ENCODE measurements at regions not wholly inside any gene's neighbourhood (a gene's known extent, or its start where the extent isn't known, plus 50 kb on each side); places are given as distances from the start of the nearest gene placed in this dataset.

DNA sequence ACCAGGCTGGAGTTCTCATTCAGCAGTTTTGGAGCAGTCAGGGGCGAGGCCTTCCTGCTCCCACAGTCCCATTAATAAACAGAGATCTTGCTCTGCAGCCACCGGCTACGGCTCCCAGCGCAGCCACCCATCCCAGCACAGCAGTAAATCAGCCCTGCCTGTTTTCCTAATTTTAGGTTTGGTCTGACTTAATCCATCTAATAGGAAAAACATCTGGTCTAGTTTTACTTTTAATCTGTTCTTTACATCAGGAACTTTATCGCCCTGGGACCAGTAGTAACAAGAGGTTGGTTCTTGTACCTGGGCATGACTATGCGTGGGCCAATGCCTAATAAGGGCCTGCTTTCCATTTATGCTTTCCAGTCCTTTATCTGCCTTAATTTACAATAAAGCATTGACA, 264.0 kb upstream of the DPH6 start:
- DNase-seq (ENCODE audit: low read depth), result no peak
- no peaks in the 10 kb centered on the region for H3K36me3 ChIP-seq (ENCODE audit: control insufficient read depth, insufficient read depth, low read length)
- TF ChIP-seq, protein P1, sequence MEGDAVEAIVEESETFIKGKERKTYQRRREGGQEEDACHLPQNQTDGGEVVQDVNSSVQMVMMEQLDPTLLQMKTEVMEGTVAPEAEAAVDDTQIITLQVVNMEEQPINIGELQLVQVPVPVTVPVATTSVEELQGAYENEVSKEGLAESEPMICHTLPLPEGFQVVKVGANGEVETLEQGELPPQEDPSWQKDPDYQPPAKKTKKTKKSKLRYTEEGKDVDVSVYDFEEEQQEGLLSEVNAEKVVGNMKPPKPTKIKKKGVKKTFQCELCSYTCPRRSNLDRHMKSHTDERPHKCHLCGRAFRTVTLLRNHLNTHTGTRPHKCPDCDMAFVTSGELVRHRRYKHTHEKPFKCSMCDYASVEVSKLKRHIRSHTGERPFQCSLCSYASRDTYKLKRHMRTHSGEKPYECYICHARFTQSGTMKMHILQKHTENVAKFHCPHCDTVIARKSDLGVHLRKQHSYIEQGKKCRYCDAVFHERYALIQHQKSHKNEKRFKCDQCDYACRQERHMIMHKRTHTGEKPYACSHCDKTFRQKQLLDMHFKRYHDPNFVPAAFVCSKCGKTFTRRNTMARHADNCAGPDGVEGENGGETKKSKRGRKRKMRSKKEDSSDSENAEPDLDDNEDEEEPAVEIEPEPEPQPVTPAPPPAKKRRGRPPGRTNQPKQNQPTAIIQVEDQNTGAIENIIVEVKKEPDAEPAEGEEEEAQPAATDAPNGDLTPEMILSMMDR (IDR thresholded peaks at IDR 0.05; ENCODE audit: insufficient read depth, low read length, poor library complexity, severe bottlenecking), result no peak
- no peak overlapping the region for H3K4me3 ChIP-seq (ENCODE audit: low read depth, low read length)
- H3K27me3 ChIP-seq (ENCODE audit: control insufficient read depth, insufficient read depth, low read length), result no peaks in the 10 kb centered on the region

DNA sequence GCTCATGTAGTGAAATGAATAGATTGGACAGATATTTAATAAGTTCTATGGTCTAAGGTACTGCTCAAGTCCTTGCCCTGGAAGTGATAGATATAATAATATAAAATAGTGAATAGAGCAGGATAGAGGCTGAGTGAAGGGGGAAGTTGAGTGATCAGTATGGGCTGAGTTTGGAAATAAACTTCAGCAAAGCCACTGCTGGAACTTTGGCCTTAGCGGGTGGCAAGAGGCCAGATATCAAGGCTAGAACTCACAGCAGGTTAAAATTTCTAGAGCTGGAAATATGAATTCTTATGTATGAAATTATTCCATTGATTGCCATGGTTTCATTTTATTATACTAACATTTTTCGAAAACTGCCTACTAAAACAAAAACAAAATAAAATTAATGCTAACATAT, 267.6 kb upstream of the DPH6 start:
- Histone ChIP-seq H3K4me3 (ENCODE audit: low read depth, low read length) (no peak overlapping the region), H3K36me3 (ENCODE audit: control insufficient read depth, insufficient read depth, low read length) (no peaks in the 10 kb centered on the region), H3K27me3 (ENCODE audit: control insufficient read depth, insufficient read depth, low read length) (no peaks in the 10 kb centered on the region)
- DNase-seq (ENCODE audit: low read depth), result no peak
- TF ChIP-seq, protein P1 (IDR thresholded peaks at IDR 0.05; ENCODE audit: insufficient read depth, low read length, poor library complexity, severe bottlenecking), result no peak

DNA sequence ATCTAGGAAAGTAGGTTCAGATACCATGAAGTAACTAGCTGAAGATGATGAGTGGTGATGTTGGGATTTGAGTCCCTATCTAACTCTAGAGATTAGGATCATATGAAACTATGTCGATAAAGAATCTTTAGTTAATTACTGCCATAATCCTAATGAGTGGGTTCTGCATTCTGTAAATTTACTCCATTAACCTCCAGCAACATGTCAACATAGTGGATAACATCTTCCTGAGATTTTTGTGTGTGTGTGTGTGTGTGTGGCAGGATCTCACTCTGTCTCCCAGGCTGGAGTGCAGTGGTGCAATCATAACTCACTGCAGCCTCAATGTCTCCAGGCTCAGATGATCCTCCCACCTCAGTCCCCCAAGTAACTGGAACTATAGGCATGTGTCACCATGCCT, 272.9 kb upstream of the DPH6 start:
- TF ChIP-seq, protein P1 (IDR thresholded peaks at IDR 0.05; ENCODE audit: insufficient read depth, low read length, poor library complexity, severe bottlenecking), result no peak
- no peak for DNase-seq (ENCODE audit: low read depth)
- no peaks in the 10 kb centered on the region for H3K36me3 ChIP-seq (ENCODE audit: control insufficient read depth, insufficient read depth, low read length)
- H3K27me3 ChIP-seq (ENCODE audit: control insufficient read depth, insufficient read depth, low read length), result no peaks in the 10 kb centered on the region
- no peak overlapping the region for H3K4me3 ChIP-seq (ENCODE audit: low read depth, low read length)

DNA sequence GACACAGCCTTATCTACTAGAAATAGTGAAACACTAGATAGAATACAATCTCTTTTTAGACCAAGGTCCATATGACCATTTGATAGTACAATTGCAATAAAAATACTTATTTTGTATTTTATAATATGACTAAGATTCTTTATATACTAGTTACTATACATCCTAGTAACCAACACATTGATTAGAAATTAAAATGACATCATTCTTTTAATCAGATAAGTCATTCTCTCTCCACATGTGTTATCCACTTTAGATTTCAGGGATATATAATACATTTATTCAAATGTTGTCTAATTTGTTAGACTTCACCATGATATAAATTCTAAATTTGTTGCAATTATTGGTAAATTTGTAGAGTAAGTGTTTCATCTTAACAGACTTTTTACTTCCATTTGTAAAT, 276.2 kb upstream of the DPH6 start:
- TF ChIP-seq, protein P1 (IDR thresholded peaks at IDR 0.05; ENCODE audit: insufficient read depth, low read length, poor library complexity, severe bottlenecking), result no peak
- no peaks in the 10 kb centered on the region for H3K36me3 ChIP-seq (ENCODE audit: control insufficient read depth, insufficient read depth, low read length)
- DNase-seq (ENCODE audit: low read depth), result no peak
- no peak overlapping the region for H3K4me3 ChIP-seq (ENCODE audit: low read depth, low read length)
- H3K27me3 ChIP-seq (ENCODE audit: control insufficient read depth, insufficient read depth, low read length), result no peaks in the 10 kb centered on the region

DNA sequence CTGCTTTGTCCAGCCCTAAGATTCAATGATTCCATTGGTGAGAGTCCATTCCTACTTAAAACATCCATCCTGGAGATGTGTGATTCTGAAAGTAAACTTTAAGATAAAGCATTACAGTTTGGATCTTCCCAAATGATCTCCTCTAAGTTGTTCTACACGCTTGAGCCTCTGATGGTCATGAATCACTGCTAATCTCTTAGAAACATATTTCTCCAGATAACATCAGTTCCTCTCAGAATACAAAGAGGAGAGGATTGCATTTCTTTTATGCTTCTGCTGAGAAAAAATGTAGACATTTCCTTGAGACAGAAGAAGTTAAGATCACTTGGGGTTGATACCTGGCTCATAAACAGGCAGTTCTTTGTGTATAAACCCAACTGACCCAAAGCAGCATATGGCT, 281.2 kb upstream of the DPH6 start:
- no peaks in the 10 kb centered on the region for H3K27me3 ChIP-seq (ENCODE audit: control insufficient read depth, insufficient read depth, low read length)
- no peak for DNase-seq (ENCODE audit: low read depth)
- TF ChIP-seq, protein P1 (IDR thresholded peaks at IDR 0.05; ENCODE audit: insufficient read depth, low read length, poor library complexity, severe bottlenecking), result no peak
- H3K36me3 ChIP-seq (ENCODE audit: control insufficient read depth, insufficient read depth, low read length), result no peaks in the 10 kb centered on the region
- no peak overlapping the region for H3K4me3 ChIP-seq (ENCODE audit: low read depth, low read length)

DNA sequence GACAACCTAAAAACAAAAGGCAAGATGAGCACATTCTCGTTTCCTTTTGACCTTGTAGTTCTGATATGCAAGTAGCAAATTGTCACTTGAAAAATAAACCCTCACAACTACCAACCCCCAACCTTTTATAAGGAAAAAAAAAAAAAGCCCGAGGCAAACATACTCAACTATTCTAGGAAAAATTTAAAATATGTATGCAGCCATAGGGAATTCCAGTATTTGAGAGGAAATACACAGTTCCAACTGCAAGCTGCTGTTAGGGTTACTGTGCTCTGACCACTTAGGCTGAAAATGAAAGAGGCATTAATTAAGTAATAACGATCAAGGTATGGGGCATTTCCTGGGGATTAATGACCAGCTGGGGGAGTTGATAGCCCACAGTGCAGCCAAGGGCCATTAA, 281.9 kb upstream of the DPH6 start:
- no peak overlapping the region for H3K4me3 ChIP-seq (ENCODE audit: low read depth, low read length)
- H3K27me3 ChIP-seq (ENCODE audit: control insufficient read depth, insufficient read depth, low read length), result no peaks in the 10 kb centered on the region
- DNase-seq (ENCODE audit: low read depth), result no peak
- TF ChIP-seq, protein P1 (IDR thresholded peaks at IDR 0.05; ENCODE audit: insufficient read depth, low read length, poor library complexity, severe bottlenecking), result no peak
- no peaks in the 10 kb centered on the region for H3K36me3 ChIP-seq (ENCODE audit: control insufficient read depth, insufficient read depth, low read length)
